Limb (tissue), 2 donors: ENCODE measurements at regions not wholly inside any gene's neighbourhood (a gene's known extent, or its start where the extent isn't known, plus 50 kb on each side); places are given as distances from the start of the nearest gene placed in this dataset.

ENCODE experiments used
- DNase-seq, 2 donors: peaks; one replicate each; pipeline ENCODE4 v3.0.0-alpha.2; 2016; ENCODE audit errors: extremely low spot score in 2 of 2

- no peak for DNase-seq
These were observed 129.0 kb upstream of the NEO1 start for GRCh38 chr15:72923289-72923688.

GRCh38 chr15:72920551-72920950 is 131.7 kb upstream of the NEO1 start:
- no peak for DNase-seq

- no peak for DNase-seq
These were observed 132.3 kb upstream of the NEO1 start for GRCh38 chr15:72919936-72920465.

- DNase-seq, result no peak
These were observed 133.3 kb upstream of the ADPGK start for GRCh38 chr15:72916897-72917296.

- no peak for DNase-seq
These were observed 132.8 kb upstream of the ADPGK start for GRCh38 chr15:72916378-72916777.

GRCh38 chr15:72915843-72916242 is 132.3 kb upstream of the ADPGK start:
- DNase-seq, result no peak

GRCh38 chr15:72912996-72913395 is 129.4 kb upstream of the ADPGK start:
- no peak for DNase-seq

- no peak for DNase-seq
These were observed 128.6 kb upstream of the ADPGK start for GRCh38 chr15:72912121-72912520.

- no peak for DNase-seq
These were observed 128.1 kb upstream of the ADPGK start for GRCh38 chr15:72911626-72912025.

GRCh38 chr15:72908713-72909112 is 125.2 kb upstream of the ADPGK start:
- DNase-seq, result no peak

GRCh38 chr15:72907733-72908132 is 124.2 kb upstream of the ADPGK start:
- peak; percentile 40 to 75 for DNase-seq

GRCh38 chr15:72902919-72903260 is 119.3 kb upstream of the ADPGK start:
- DNase-seq, result no peak

GRCh38 chr15:72902245-72902918 is 118.8 kb upstream of the ADPGK start:
- peak; percentile 30 to 57 for DNase-seq

- DNase-seq, result no peak
These were observed 109.4 kb upstream of the ADPGK start for GRCh38 chr15:72892986-72893385.

GRCh38 chr15:72890043-72890442 is 106.5 kb upstream of the ADPGK start:
- DNase-seq, result no peak

- DNase-seq, result no peak
These were observed 106.0 kb upstream of the ADPGK start for GRCh38 chr15:72889545-72889944.

GRCh38 chr15:72888811-72889210 is 105.3 kb upstream of the ADPGK start:
- DNase-seq, result no peak

- DNase-seq, result no peak
These were observed 104.7 kb upstream of the ADPGK start for GRCh38 chr15:72888211-72888610.

GRCh38 chr15:72887376-72887775 is 103.8 kb upstream of the ADPGK start:
- peak in 1 of 2 donors; percentile 34 for DNase-seq

- DNase-seq, result no peak
These were observed 100.8 kb upstream of the ADPGK start for GRCh38 chr15:72884311-72884710.

- DNase-seq, result peak; percentile 47 to 62
These were observed 90.0 kb upstream of the ADPGK start for GRCh38 chr15:72873379-72874233.

GRCh38 chr15:72872066-72872845 is 88.7 kb upstream of the ADPGK start:
- DNase-seq, result no peak
